Stomach (tissue), 4 donors: ENCODE measurements at regions not wholly inside any gene's neighbourhood (a gene's known extent, or its start where the extent isn't known, plus 50 kb on each side); places are given as distances from the start of the nearest gene placed in this dataset.

Experiments
- CTCF ChIP-seq, 7 experiments: fragments of 450-650 bp in 4 of 7; fragments of 200-600 bp in 3 of 7; sonication (generic) in 3 of 7; IDR thresholded peaks; one replicate each; pipeline ENCODE4 v1.5.1; 2016 to 2019; ENCODE audit warnings: antibody characterized with exemption in 7 of 7, control low read depth in 2 of 7, mild to moderate bottlenecking in 1 of 7
- POLR2A ChIP-seq, 4 donors: fragments of 450-650 bp; IDR thresholded peaks; one replicate each; pipeline ENCODE4 v1.6.1; 2016; ENCODE audit warnings: antibody characterized with exemption in 4 of 4, control low read depth in 2 of 4, mild to moderate bottlenecking in 1 of 4, moderate library complexity in 1 of 4
- POLR2AphosphoS5 ChIP-seq, 3 donors: sonication (generic); formaldehyde crosslinking; IDR thresholded peaks; one replicate each; pipeline ENCODE4 v1.6.1; 2016; ENCODE audit warnings: antibody characterized with exemption in 3 of 3

DNA sequence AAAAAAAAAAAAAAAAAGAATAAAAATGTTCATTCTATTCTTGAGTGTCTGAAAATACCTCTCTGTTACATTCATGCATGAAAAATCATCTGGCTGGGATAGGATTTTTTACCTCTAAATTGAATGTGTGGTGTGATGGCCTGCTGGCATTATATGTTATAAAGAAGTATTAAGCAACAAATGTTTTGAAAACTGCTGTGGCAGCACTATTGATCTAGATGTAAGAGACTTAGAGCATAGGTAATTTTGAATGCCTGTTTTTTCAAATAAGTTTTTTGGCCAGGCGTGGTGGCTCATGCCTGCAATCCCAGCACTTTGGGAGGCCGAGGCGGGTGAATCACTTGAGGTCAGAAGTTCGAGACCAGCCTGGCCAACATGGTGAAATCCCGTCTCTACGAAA, 147.0 kb upstream of the LINC00305 start:
- TF ChIP-seq CTCF (IDR thresholded peaks at IDR 0.05) (no peak), POLR2AphosphoS5 (IDR thresholded peaks at IDR 0.05) (no peak), POLR2A (IDR thresholded peaks at IDR 0.05) (no peak)
